ENCODE measurements at regions not wholly inside any gene's neighbourhood (a gene's known extent, or its start where the extent isn't known, plus 50 kb on each side); places are given as distances from the start of the nearest gene placed in this dataset.

DNA sequence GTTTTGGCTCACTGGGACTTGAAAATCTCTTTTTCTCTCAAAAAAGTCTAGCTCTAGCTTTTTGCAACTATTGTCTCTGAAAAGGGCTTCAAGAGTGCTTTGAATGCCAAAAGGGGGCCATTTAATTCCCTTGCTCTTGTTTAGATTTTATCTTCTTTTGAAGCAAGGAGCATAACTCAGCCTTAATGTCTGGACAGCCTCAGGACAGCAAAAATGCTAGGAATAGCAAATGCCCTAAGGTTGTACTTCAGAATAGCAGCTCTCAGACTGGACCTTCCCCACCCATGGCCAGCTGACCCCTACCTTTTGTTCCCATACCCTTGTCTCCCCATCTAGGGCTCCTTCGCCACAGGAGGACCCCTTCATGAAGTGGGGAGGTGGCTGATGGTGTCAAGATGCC, 121.4 kb downstream of the KCNK1 start:
- no peak overlapping the region for H3K9ac ChIP-seq
- peaks cover 0 to 3% of the 10 kb centered on the region in 2 experiments; a peak in 2 of 4 replicates for H3K4me1 ChIP-seq (ENCODE audit: control insufficient read depth in 1 of 2, insufficient read depth in 2 of 2, low read depth in 1 of 2, low read length in 1 of 2)
- no peaks in the 10 kb centered on the region for H3K9me3 ChIP-seq
- H3K79me2 ChIP-seq (ENCODE audit: insufficient read depth): no peaks in the 10 kb centered on the region
- no peak overlapping the region for H2AFZ ChIP-seq (ENCODE audit: low read depth)
- no peaks in the 10 kb centered on the region for H3F3A ChIP-seq (replicated peaks; ENCODE audit: insufficient read depth)
- H3K27ac ChIP-seq (ENCODE audit: low read depth in 2 of 2, low read length in 1 of 2): no peak overlapping the region
- ChIA-PET CTCF (interaction anchor here (1.0 kb wide), 1 partner anchor 13 kb away, joined by 3 read pairs; no protein-coding TSS in a partner anchor), POLR2A (no interaction called here)
- WGBS (ENCODE audit: low lambda C conversion rate): 13% methylated on average over 1 of the region's 1 CpG
- H4K20me1 ChIP-seq (ENCODE audit: insufficient read depth): no peaks in the 10 kb centered on the region
- no peaks in the 10 kb centered on the region for H3K36me3 ChIP-seq (replicated peaks in 1 of 2; ENCODE audit: control insufficient read depth in 1 of 2, insufficient read depth in 2 of 2, low read length in 1 of 2)
- H3K4me3 ChIP-seq (ENCODE audit: low read depth in 2 of 2, low read length in 1 of 2): no peak overlapping the region
- peak overlapping the region; percentile 6; the same call in 1 of the 2 replicates for H3K4me2 ChIP-seq
- TF ChIP-seq FOXM1 (IDR thresholded peaks at IDR 0.05; ENCODE audit: low read depth) (no peak), EP300 (IDR thresholded peaks at IDR 0.05; ENCODE audit: borderline replicate concordance in 1 of 2, low read depth in 1 of 2, low read length in 1 of 2) (no peak)
- no peaks in the 10 kb centered on the region for H3K27me3 ChIP-seq (ENCODE audit: insufficient read depth)
- no peaks in the 10 kb centered on the region for H3K9me2 ChIP-seq
- no peak for DNase-seq

DNA sequence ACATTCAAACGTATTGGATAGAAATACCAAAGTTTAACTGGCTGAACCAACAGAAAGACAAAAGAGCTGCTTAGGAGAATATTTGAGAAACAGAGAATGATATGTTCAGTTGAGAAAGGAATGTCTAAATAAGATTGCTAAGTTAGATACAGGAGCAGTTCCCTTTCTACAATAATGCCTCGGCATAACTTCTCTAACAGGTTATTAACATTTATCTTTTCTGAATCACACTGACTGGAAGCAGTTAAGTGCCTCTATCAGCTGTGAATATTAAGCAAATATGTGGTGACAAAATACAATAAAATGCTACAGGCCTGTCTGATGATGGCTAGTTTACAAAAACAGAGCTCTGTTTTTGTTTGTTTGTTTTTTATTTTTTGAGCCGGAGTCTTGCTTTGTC, 121.9 kb downstream of the KCNK1 start:
- no peaks in the 10 kb centered on the region for H3K27me3 ChIP-seq (ENCODE audit: insufficient read depth)
- DNase-seq: no peak
- peaks cover 0 to 3% of the 10 kb centered on the region in 2 experiments; a peak in 2 of 4 replicates for H3K4me1 ChIP-seq (ENCODE audit: control insufficient read depth in 1 of 2, insufficient read depth in 2 of 2, low read depth in 1 of 2, low read length in 1 of 2)
- ChIA-PET POLR2A (no interaction called here), CTCF (interaction anchor here (1.0 to 1.4 kb wide), 3 partner anchors 14 to 296 kb away, joined by 3 to 4 read pairs (median 3); no protein-coding TSS in a partner anchor)
- H3F3A ChIP-seq (replicated peaks; ENCODE audit: insufficient read depth): no peaks in the 10 kb centered on the region
- H2AFZ ChIP-seq (ENCODE audit: low read depth): no peak overlapping the region
- H3K36me3 ChIP-seq (replicated peaks in 1 of 2; ENCODE audit: control insufficient read depth in 1 of 2, insufficient read depth in 2 of 2, low read length in 1 of 2): no peaks in the 10 kb centered on the region
- H3K9me2 ChIP-seq: no peaks in the 10 kb centered on the region
- no peak overlapping the region for H3K27ac ChIP-seq (ENCODE audit: low read depth in 2 of 2, low read length in 1 of 2)
- no peaks in the 10 kb centered on the region for H3K9me3 ChIP-seq
- no peak overlapping the region for H3K4me3 ChIP-seq (ENCODE audit: low read depth in 2 of 2, low read length in 1 of 2)
- H3K9ac ChIP-seq: no peak overlapping the region
- TF ChIP-seq, protein P1, sequence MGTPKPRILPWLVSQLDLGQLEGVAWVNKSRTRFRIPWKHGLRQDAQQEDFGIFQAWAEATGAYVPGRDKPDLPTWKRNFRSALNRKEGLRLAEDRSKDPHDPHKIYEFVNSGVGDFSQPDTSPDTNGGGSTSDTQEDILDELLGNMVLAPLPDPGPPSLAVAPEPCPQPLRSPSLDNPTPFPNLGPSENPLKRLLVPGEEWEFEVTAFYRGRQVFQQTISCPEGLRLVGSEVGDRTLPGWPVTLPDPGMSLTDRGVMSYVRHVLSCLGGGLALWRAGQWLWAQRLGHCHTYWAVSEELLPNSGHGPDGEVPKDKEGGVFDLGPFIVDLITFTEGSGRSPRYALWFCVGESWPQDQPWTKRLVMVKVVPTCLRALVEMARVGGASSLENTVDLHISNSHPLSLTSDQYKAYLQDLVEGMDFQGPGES (IDR thresholded peaks at IDR 0.05; ENCODE audit: low read depth, low read length): no peak
- TF ChIP-seq NRF1 (IDR thresholded peaks at IDR 0.05; ENCODE audit: low read depth, low read length): no peak
- 0 out of 4 replicates have a peak, but pooled peaks of 1 of the 2 experiments have one; percentile 20 for TF ChIP-seq EP300 (IDR thresholded peaks at IDR 0.05; ENCODE audit: borderline replicate concordance in 1 of 2, low read depth in 1 of 2, low read length in 1 of 2)
- TF ChIP-seq TCF12 (IDR thresholded peaks at IDR 0.05): peak; percentile 27; the same call in 1 of the 2 replicates
- 42% methylated on average over 3 of the region's 3 CpGs for WGBS (ENCODE audit: low lambda C conversion rate)
- no peaks in the 10 kb centered on the region for H3K79me2 ChIP-seq (ENCODE audit: insufficient read depth)
- peak overlapping the region; percentile 6; the same call in 1 of the 2 replicates for H3K4me2 ChIP-seq
- no peaks in the 10 kb centered on the region for H4K20me1 ChIP-seq (ENCODE audit: insufficient read depth)

GRCh38 chr1:233737341-233737740, 123.4 kb downstream of the KCNK1 start:
- Histone ChIP-seq H3K27ac (ENCODE audit: low read depth in 2 of 2, low read length in 1 of 2) (no peak overlapping the region), H3K79me2 (ENCODE audit: insufficient read depth) (no peaks in the 10 kb centered on the region), H3K9me2 (no peaks in the 10 kb centered on the region; the same call in 1 of the 2 replicates), H3K27me3 (ENCODE audit: insufficient read depth) (no peaks in the 10 kb centered on the region), H3K9me3 (no peaks in the 10 kb centered on the region), H3F3A (replicated peaks; ENCODE audit: insufficient read depth) (no peaks in the 10 kb centered on the region), H3K4me1 (ENCODE audit: control insufficient read depth in 1 of 2, insufficient read depth in 2 of 2, low read depth in 1 of 2, low read length in 1 of 2) (peaks cover 0 to 3% of the 10 kb centered on the region in 2 experiments; a peak in 2 of 4 replicates), H4K20me1 (ENCODE audit: insufficient read depth) (no peaks in the 10 kb centered on the region), H3K36me3 (replicated peaks in 1 of 2; ENCODE audit: control insufficient read depth in 1 of 2, insufficient read depth in 2 of 2, low read length in 1 of 2) (no peaks in the 10 kb centered on the region), H3K4me2 (no peak overlapping the region), H2AFZ (ENCODE audit: low read depth) (no peak overlapping the region), H3K4me3 (ENCODE audit: low read depth in 2 of 2, low read length in 1 of 2) (no peak overlapping the region), H3K9ac (no peak overlapping the region)
- WGBS (ENCODE audit: low lambda C conversion rate): 84% methylated on average over 2 of the region's 2 CpGs
- ChIA-PET POLR2A (no interaction called here), CTCF (interaction anchor here (1.4 kb wide), 1 partner anchor 17 kb away, joined by 3 read pairs; no protein-coding TSS in a partner anchor)
- DNase-seq: no peak
- TF ChIP-seq EP300 (IDR thresholded peaks at IDR 0.05; ENCODE audit: borderline replicate concordance in 1 of 2, low read depth in 1 of 2, low read length in 1 of 2) (no peak), RAD21 (IDR thresholded peaks at IDR 0.05; ENCODE audit: low read length) (no peak), NFIC (IDR thresholded peaks at IDR 0.05; ENCODE audit: borderline replicate concordance) (no peak), EZH2phosphoT487 (IDR thresholded peaks at IDR 0.05; ENCODE audit: borderline replicate concordance, low read depth) (no peak), ELF1 (IDR thresholded peaks at IDR 0.05) (no peak), MXI1 (IDR thresholded peaks at IDR 0.05; ENCODE audit: low read depth, low read length) (no peak), GABPA (IDR thresholded peaks at IDR 0.05; ENCODE audit: low read depth) (no peak), USF1 (IDR thresholded peaks at IDR 0.05; ENCODE audit: borderline replicate concordance, low read depth) (no peak), FOSL2 (IDR thresholded peaks at IDR 0.05; ENCODE audit: borderline replicate concordance, low read depth) (no peak), RXRA (IDR thresholded peaks at IDR 0.05; ENCODE audit: borderline replicate concordance, low read depth) (no peak)
- TF ChIP-seq, protein P2, sequence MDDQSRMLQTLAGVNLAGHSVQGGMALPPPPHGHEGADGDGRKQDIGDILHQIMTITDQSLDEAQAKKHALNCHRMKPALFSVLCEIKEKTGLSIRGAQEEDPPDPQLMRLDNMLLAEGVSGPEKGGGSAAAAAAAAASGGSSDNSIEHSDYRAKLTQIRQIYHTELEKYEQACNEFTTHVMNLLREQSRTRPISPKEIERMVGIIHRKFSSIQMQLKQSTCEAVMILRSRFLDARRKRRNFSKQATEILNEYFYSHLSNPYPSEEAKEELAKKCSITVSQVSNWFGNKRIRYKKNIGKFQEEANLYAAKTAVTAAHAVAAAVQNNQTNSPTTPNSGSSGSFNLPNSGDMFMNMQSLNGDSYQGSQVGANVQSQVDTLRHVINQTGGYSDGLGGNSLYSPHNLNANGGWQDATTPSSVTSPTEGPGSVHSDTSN (IDR thresholded peaks at IDR 0.05): no peak
- TF ChIP-seq, protein P3, sequence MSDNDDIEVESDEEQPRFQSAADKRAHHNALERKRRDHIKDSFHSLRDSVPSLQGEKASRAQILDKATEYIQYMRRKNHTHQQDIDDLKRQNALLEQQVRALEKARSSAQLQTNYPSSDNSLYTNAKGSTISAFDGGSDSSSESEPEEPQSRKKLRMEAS (IDR thresholded peaks at IDR 0.05; ENCODE audit: low read depth): no peak
- TF ChIP-seq, protein P4, sequence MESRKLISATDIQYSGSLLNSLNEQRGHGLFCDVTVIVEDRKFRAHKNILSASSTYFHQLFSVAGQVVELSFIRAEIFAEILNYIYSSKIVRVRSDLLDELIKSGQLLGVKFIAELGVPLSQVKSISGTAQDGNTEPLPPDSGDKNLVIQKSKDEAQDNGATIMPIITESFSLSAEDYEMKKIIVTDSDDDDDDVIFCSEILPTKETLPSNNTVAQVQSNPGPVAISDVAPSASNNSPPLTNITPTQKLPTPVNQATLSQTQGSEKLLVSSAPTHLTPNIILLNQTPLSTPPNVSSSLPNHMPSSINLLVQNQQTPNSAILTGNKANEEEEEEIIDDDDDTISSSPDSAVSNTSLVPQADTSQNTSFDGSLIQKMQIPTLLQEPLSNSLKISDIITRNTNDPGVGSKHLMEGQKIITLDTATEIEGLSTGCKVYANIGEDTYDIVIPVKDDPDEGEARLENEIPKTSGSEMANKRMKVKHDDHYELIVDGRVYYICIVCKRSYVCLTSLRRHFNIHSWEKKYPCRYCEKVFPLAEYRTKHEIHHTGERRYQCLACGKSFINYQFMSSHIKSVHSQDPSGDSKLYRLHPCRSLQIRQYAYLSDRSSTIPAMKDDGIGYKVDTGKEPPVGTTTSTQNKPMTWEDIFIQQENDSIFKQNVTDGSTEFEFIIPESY (IDR thresholded peaks at IDR 0.05; ENCODE audit: borderline replicate concordance, low read depth): no peak

All from SK-N-SH (cell line).